ENCODE measurements at regions not wholly inside any gene's neighbourhood (a gene's known extent, or its start where the extent isn't known, plus 50 kb on each side); places are given as distances from the start of the nearest gene placed in this dataset.
"Not testable (repeated sequence)": the region's sequence is repeated elsewhere in the genome, so short reads cannot be mapped to it uniquely, and the experiment has no call there.

DNA sequence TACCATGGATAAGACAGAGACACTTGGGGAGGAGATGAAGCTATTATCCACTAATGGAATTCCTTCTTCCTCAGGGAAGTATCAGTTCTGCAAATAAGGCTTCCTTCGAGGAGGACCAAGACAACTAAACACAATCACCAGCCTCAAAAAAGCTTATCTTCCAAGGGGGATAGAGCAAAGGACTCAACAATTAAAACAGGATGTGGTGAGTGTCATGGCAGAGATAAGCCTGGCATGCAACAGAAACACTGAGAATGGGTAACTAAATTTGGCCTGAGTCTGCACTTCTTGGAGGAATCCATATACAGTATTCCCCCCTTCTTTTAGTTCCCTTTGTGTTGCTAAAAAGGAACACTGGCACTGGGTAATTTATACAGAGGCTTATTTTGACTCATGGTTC lies 1285.2 kb downstream of the GATA3 start:
- Histone ChIP-seq H3K4me1 (no peaks in the 10 kb centered on the region), H3K4me3 (no peak overlapping the region), H3K9me3 (no peaks in the 10 kb centered on the region), H3K27ac (no peak overlapping the region), H3K36me3 (no peaks in the 10 kb centered on the region), H3K27me3 (no peaks in the 10 kb centered on the region)
- DNase-seq = no peak
- TF ChIP-seq, protein P1, sequence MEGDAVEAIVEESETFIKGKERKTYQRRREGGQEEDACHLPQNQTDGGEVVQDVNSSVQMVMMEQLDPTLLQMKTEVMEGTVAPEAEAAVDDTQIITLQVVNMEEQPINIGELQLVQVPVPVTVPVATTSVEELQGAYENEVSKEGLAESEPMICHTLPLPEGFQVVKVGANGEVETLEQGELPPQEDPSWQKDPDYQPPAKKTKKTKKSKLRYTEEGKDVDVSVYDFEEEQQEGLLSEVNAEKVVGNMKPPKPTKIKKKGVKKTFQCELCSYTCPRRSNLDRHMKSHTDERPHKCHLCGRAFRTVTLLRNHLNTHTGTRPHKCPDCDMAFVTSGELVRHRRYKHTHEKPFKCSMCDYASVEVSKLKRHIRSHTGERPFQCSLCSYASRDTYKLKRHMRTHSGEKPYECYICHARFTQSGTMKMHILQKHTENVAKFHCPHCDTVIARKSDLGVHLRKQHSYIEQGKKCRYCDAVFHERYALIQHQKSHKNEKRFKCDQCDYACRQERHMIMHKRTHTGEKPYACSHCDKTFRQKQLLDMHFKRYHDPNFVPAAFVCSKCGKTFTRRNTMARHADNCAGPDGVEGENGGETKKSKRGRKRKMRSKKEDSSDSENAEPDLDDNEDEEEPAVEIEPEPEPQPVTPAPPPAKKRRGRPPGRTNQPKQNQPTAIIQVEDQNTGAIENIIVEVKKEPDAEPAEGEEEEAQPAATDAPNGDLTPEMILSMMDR (IDR thresholded peaks at IDR 0.05) = no peak
- no peak for TF ChIP-seq POLR2A (IDR thresholded peaks at IDR 0.05)

- H3K4me1 ChIP-seq = no peaks in the 10 kb centered on the region
- TF ChIP-seq POLR2A (IDR thresholded peaks at IDR 0.05) = no peak
- TF ChIP-seq, protein P1 (IDR thresholded peaks at IDR 0.05) = peak in 5 of 6 experiments; percentile 23 to 48 (median 46)
- H3K27ac ChIP-seq = no peak overlapping the region
- no peaks in the 10 kb centered on the region for H3K27me3 ChIP-seq
- H3K9me3 ChIP-seq = no peaks in the 10 kb centered on the region
- no peaks in the 10 kb centered on the region for H3K36me3 ChIP-seq
- H3K4me3 ChIP-seq = no peak overlapping the region
- DNase-seq = no peak
These were observed 1288.5 kb downstream of the GATA3 start for GRCh38 chr10:9342885-9343570.

DNA sequence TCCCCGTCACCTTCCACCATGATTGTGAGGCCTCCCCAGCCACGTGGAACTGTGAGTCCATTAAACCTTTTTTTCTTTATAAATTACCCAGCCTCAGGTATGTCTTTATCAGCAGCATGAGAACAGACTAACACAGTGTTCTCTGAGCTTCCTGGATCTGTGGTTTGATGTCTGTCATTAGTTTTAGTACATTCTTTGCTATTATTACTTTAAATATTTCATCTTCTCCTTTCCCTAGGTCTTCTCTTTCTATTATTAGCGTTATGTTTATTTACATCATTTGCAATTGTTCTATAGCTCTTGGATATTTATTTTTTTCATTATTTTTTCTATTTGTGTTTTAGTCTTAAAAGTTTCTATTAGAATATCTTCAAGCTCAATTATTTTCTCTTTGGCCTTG lies 1293.4 kb downstream of the GATA3 start:
- H3K4me1 ChIP-seq, H3K27me3 ChIP-seq, DNase-seq, H3K4me3 ChIP-seq, H3K36me3 ChIP-seq, H3K27ac ChIP-seq, H3K9me3 ChIP-seq: not testable (repeated sequence)

DNA sequence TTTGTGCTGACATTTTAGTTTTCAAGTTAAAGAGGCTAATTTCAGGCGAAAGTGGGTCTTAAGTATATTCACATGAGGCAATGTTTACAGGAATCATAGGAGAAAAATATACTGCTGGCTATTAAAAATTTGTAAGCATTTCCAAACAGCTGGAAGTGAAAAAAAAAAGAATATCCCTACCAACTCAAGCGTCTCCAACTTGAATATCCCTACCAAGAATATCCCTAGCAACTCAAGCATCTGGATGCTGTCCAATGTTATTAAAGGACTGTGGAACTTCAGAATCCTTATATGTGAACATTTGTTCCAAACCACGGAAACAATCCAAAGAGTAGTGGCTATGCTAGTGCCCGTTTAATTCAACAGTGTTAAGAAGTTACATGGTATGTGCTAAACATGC lies 1303.0 kb downstream of the GATA3 start:
- DNase-seq = no peak
- no peaks in the 10 kb centered on the region for H3K36me3 ChIP-seq
- no peaks in the 10 kb centered on the region for H3K27me3 ChIP-seq
- no peaks in the 10 kb centered on the region for H3K9me3 ChIP-seq
- no peak overlapping the region for H3K4me3 ChIP-seq
- H3K4me1 ChIP-seq = no peaks in the 10 kb centered on the region
- H3K27ac ChIP-seq = no peak overlapping the region
- TF ChIP-seq, protein P1 (IDR thresholded peaks at IDR 0.05) = no peak
- TF ChIP-seq POLR2A (IDR thresholded peaks at IDR 0.05) = no peak

DNA sequence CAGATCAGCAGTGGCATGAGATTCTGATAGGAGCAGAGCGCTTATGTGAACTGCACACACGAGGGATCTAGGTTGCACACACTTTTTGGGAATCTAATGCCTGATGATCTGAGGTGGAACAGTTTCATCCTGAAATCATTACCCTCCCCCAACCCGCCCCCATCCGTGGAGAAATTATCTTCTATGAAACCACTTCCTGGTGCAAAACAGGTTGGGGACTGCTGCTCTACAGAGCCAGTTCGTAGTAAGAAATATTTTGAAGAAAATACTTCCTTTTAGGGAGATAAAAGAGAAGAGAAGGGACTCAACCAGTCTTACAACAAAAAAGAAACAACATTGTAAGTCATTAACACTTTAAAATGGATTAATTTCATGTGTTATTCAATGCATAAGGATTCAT lies 1308.2 kb downstream of the GATA3 start:
- Histone ChIP-seq H3K4me3 (no peak overlapping the region), H3K36me3 (no peaks in the 10 kb centered on the region), H3K4me1 (no peaks in the 10 kb centered on the region), H3K27ac (no peak overlapping the region), H3K27me3 (no peaks in the 10 kb centered on the region), H3K9me3 (no peaks in the 10 kb centered on the region)
- no peak for DNase-seq
- TF ChIP-seq POLR2A (IDR thresholded peaks at IDR 0.05) = no peak
- TF ChIP-seq, protein P1 (IDR thresholded peaks at IDR 0.05) = no peak

DNA sequence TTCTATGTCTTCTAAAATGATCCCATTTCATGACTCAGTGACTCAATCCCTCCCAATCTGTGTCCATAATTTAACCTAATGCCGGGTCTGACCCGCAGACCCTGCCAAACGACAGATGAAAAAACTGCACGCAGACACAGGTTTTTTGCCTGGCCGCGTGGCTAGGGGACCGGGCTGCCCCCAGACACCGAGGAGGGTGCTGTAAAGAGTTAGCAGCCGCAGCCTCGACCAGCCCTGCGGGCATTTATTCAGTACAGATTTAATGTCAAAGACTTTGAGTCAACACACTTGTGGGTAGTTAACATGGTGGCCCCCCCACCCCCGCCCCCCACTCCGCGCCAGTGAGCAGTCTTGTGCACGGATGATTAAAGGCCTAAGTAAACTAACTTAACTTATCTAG lies 1324.7 kb downstream of the GATA3 start:
- H3K9me3 ChIP-seq = no peaks in the 10 kb centered on the region
- H3K27ac ChIP-seq = no peak overlapping the region
- no peak overlapping the region for H3K4me3 ChIP-seq
- no peaks in the 10 kb centered on the region for H3K36me3 ChIP-seq
- no peaks in the 10 kb centered on the region for H3K4me1 ChIP-seq
- no peak for TF ChIP-seq POLR2A (IDR thresholded peaks at IDR 0.05)
- TF ChIP-seq, protein P1 (IDR thresholded peaks at IDR 0.05) = no peak
- no peaks in the 10 kb centered on the region for H3K27me3 ChIP-seq
- DNase-seq = no peak
